ENCODE measurements at regions not wholly inside any gene's neighbourhood (a gene's known extent, or its start where the extent isn't known, plus 50 kb on each side); places are given as distances from the start of the nearest gene placed in this dataset.

GRCh38 chr3:188083011-188083410 is 70.9 kb upstream of the LPP start:
- TF ChIP-seq FOXK2 (IDR thresholded peaks at IDR 0.05) (no peak), SP1 (IDR thresholded peaks at IDR 0.05) (no peak), NFRKB (IDR thresholded peaks at IDR 0.05) (no peak), FOXM1 (IDR thresholded peaks at IDR 0.05; ENCODE audit: borderline replicate concordance) (no peak), SUZ12 (IDR thresholded peaks at IDR 0.05) (no peak), FOXA1 (IDR thresholded peaks at IDR 0.05) (no peak), PKNOX1 (IDR thresholded peaks at IDR 0.05) (no peak), TARDBP (IDR thresholded peaks at IDR 0.05) (no peak)

All from HEK293T (cell line).